Lower leg skin (tissue), 3 donors: ENCODE measurements at regions not wholly inside any gene's neighbourhood (a gene's known extent, or its start where the extent isn't known, plus 50 kb on each side); places are given as distances from the start of the nearest gene placed in this dataset.

Experiments used
- CTCF ChIP-seq, 3 donors: fragments of 450-650 bp; IDR thresholded peaks; one replicate each; pipeline ENCODE4 v1.5.1; 2016; ENCODE audit warnings: antibody characterized with exemption in 3 of 3, mild to moderate bottlenecking in 3 of 3, moderate library complexity in 2 of 3
- POLR2A ChIP-seq, 2 donors: fragments of 450-650 bp; IDR thresholded peaks; one replicate each; pipeline ENCODE4 v1.6.1; 2016 to 2017; ENCODE audit warnings: antibody characterized with exemption in 2 of 2, mild to moderate bottlenecking in 1 of 2, moderate library complexity in 1 of 2

GRCh38 chr13:83975655-83976165, 93.4 kb upstream of the SLITRK1 start:
- TF ChIP-seq CTCF (IDR thresholded peaks at IDR 0.05) (no peak), POLR2A (IDR thresholded peaks at IDR 0.05) (no peak)
